Endothelial cell of umbilical vein (primary cell): ENCODE measurements at regions not wholly inside any gene's neighbourhood (a gene's known extent, or its start where the extent isn't known, plus 50 kb on each side); places are given as distances from the start of the nearest gene placed in this dataset.

Source experiments
- BruUV-seq: library from RNA; stranded (reverse); fragments of 400-500 nt; replicated peaks from 2 replicates; lab custom pipeline; 2021; lab: Mats Ljungman, UMichigan
- CTCF ChIA-PET: fragments of 300-600, 350-600 bp; sonication (Branson Sonifier 250); formaldehyde crosslinking; loops from one replicate; lab custom pipeline; 2021; ENCODE audit warnings: antibody characterized with exemption, inconsistent platforms; lab: Charles Lee
- POLR2A ChIA-PET: fragments of 300-600, 350-600 bp; sonication (Branson Sonifier 250); formaldehyde crosslinking; loops from one replicate; lab custom pipeline; 2021; ENCODE audit warnings: antibody characterized with exemption, inconsistent platforms; lab: Charles Lee
- DNase-seq: peaks from one replicate; pipeline ENCODE4 v3.0.0-alpha.2; 2011; ENCODE audit warnings: low read depth, low spot score
- FAIRE-seq: peaks from 2 replicates; lab custom pipeline; 2011; peaks lifted over from hg19 to GRCh38; lab: Jason Lieb, UNC
- H2AFZ ChIP-seq: 2 replicates; pipeline ENCODE4 v1.6.0; 2012; ENCODE audit warnings: low read depth, low read length, control low read depth, inconsistent platforms
- H3K27ac ChIP-seq: 2 replicates; pipeline ENCODE4 v1.5.1; 2011; ENCODE audit warnings: low read depth, mild to moderate bottlenecking, control low read depth, low read length, moderate library complexity; ENCODE audit not compliant: insufficient read depth
- H3K27me3 ChIP-seq, 2 experiments: 2 replicates each; pipeline versions ENCODE4 v1.6.0 to v1.6.1; 2011; ENCODE audit warnings: low read length in 2 of 2, mixed read lengths in 1 of 2; ENCODE audit not compliant: control insufficient read depth in 2 of 2, insufficient read depth in 2 of 2
- H3K36me3 ChIP-seq, 2 experiments: 2 replicates in 1 of 2; 3 replicates in 1 of 2; pipeline ENCODE4 v1.5.1; 2011; ENCODE audit warnings: low read length in 2 of 2, mild to moderate bottlenecking in 1 of 2, moderate library complexity in 1 of 2; ENCODE audit not compliant: control insufficient read depth in 2 of 2, insufficient read depth in 2 of 2; ENCODE audit errors: extremely low read depth in 1 of 2
- H3K4me1 ChIP-seq: 3 replicates; pipeline ENCODE4 v1.5.1; 2011; ENCODE audit warnings: mild to moderate bottlenecking, low read length; ENCODE audit not compliant: control insufficient read depth, insufficient read depth; ENCODE audit errors: extremely low read depth
- H3K4me2 ChIP-seq: 2 replicates; pipeline ENCODE4 v1.6.1; 2011; ENCODE audit warnings: low read length, control low read depth, mixed read lengths; ENCODE audit not compliant: insufficient read depth
- H3K4me3 ChIP-seq, 3 experiments: fragments of 200-600 bp in 1 of 3; sonication (generic), shearing (Covaris generic) in 1 of 3; replicated peaks in 1 of 3; 2 replicates each; pipeline ENCODE4 v1.5.1; 2011 to 2016; ENCODE audit warnings: control low read depth in 3 of 3, low read length in 3 of 3, mild to moderate bottlenecking in 2 of 3, inconsistent platforms in 1 of 3, low read depth in 1 of 3, moderate library complexity in 1 of 3; ENCODE audit not compliant: insufficient read depth in 1 of 3
- H3K79me2 ChIP-seq: 2 replicates; pipeline ENCODE4 v1.6.0; 2012; ENCODE audit warnings: low read length, inconsistent platforms; ENCODE audit not compliant: control insufficient read depth, insufficient read depth
- H3K9ac ChIP-seq: replicated peaks from 2 replicates; pipeline ENCODE3; 2011; ENCODE audit warnings: low read length, control low read depth; ENCODE audit not compliant: insufficient read depth; ENCODE audit errors: extremely low read depth
- H3K9me1 ChIP-seq: replicated peaks from 3 replicates; pipeline ENCODE4 v1.6.0; 2011; ENCODE audit warnings: mild to moderate bottlenecking, low read length; ENCODE audit not compliant: control insufficient read depth, insufficient read depth; ENCODE audit errors: extremely low read depth
- H3K9me3 ChIP-seq: replicated peaks from 2 replicates; pipeline ENCODE4 v1.5.1; 2012; ENCODE audit warnings: low read length, inconsistent platforms; ENCODE audit not compliant: control insufficient read depth, insufficient read depth
- H4K20me1 ChIP-seq: replicated peaks from 2 replicates; pipeline ENCODE3; 2011; ENCODE audit warnings: mild to moderate bottlenecking, low read length; ENCODE audit not compliant: control insufficient read depth, insufficient read depth; ENCODE audit errors: extremely low read depth
- EZH2 ChIP-seq: IDR thresholded peaks from 2 replicates; pipeline ENCODE4 v1.6.1; 2012; ENCODE audit warnings: borderline replicate concordance, low read depth, mild to moderate bottlenecking, moderate library complexity, low read length, inconsistent platforms; ENCODE audit not compliant: severe bottlenecking
- FOS ChIP-seq: IDR thresholded peaks from 2 replicates; pipeline ENCODE4 v1.6.1; 2011; ENCODE audit warnings: mild to moderate bottlenecking, low read length, moderate library complexity, borderline replicate concordance; ENCODE audit not compliant: insufficient read depth
- GATA2 ChIP-seq: IDR thresholded peaks from 2 replicates; pipeline ENCODE4 v1.7.0; 2011; ENCODE audit warnings: low read depth, mild to moderate bottlenecking, moderate library complexity, mixed read lengths, low read length; ENCODE audit not compliant: insufficient read length, insufficient read depth
- JUN ChIP-seq: IDR thresholded peaks from 2 replicates; pipeline ENCODE4 v1.6.1; 2011; ENCODE audit warnings: borderline replicate concordance, low read depth; ENCODE audit not compliant: insufficient read length, insufficient read depth
- MYC ChIP-seq: IDR thresholded peaks from one replicate; pipeline ENCODE4 v1.6.1; 2011; ENCODE audit warnings: mild to moderate bottlenecking, low read depth, low read length
- POLR2A ChIP-seq: IDR thresholded peaks from 2 replicates; pipeline ENCODE4 v1.6.1; 2012; ENCODE audit warnings: low read depth, mild to moderate bottlenecking, control low read depth, low read length
- POLR2AphosphoS5 ChIP-seq: IDR thresholded peaks from 2 replicates; pipeline ENCODE4 v1.6.1; 2012; ENCODE audit warnings: low read depth, mild to moderate bottlenecking, control low read depth, low read length, moderate library complexity; ENCODE audit not compliant: insufficient read depth
- dilution Hi-C: fragments of 300-500 bp; cut with MboI; formaldehyde crosslinking; loops from one replicate; pipeline ENCODE4 v1.15.0; 2019; ENCODE audit warnings: low sequenced_read_pairs; ENCODE audit not compliant: extremely low pct_ligation_motif_present
- intact Hi-C: fragments of 100-400 bp; cut with micrococcal nuclease; formaldehyde crosslinking; loops from one replicate; pipeline ENCODE4 v1.10.0; 2022
- TF ChIP-seq, protein P1 (sequence below), 2 donors: IDR thresholded peaks; 1 replicate in 1 of 2; 2 replicates in 1 of 2; pipeline ENCODE4 v1.5.1; 2011; ENCODE audit warnings: low read length in 2 of 2, mild to moderate bottlenecking in 2 of 2, moderate library complexity in 2 of 2, control low read depth in 1 of 2, inconsistent platforms in 1 of 2, low read depth in 1 of 2; ENCODE audit not compliant: insufficient read depth in 1 of 2; ENCODE audit errors: extremely low read depth in 1 of 2
- TF ChIP-seq, protein P2 (sequence below): IDR thresholded peaks from 2 replicates; pipeline ENCODE4 v1.6.1; 2011; ENCODE audit not compliant: insufficient read depth, insufficient read length

DNA sequence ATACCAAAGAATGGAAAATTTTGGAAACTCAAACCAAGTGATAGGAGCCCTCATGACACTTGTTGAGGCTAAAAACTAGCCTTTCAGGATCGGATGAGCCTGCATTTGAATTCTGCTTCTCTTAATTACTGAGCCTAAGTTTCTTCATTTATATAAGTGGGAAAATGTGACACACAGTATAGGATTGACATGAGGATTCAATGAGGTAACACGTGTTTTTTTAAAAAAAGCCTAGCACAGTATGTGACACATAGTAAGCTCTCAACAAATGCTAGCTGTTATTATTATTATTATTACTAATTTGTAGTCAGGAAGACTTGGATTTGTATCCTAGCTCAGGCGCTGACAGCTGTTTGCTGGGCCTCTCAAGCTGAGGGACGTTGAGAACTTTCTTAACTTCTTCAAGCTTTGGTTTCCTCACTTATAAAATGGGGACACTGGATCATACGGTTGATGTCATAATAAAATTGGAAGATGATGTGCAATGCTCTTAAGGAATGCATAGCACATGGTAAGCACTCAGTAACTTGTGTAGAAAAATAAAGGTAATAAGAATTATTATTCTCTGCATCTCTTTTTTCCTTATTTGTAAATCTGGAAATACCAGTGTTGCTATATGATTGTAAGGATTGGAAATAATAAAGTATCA lies 55.4 kb upstream of the JUN start:
- no peaks in the 10 kb centered on the region for H3K79me2 ChIP-seq
- H3K9ac ChIP-seq, result no peak overlapping the region
- BruUV-seq, result no TSS peak
- TF ChIP-seq JUN (no peak), GATA2 (no peak), EZH2 (no peak), POLR2AphosphoS5 (no peak), POLR2A (no peak), MYC (no peak), FOS (no peak)
- TF ChIP-seq, protein P1, sequence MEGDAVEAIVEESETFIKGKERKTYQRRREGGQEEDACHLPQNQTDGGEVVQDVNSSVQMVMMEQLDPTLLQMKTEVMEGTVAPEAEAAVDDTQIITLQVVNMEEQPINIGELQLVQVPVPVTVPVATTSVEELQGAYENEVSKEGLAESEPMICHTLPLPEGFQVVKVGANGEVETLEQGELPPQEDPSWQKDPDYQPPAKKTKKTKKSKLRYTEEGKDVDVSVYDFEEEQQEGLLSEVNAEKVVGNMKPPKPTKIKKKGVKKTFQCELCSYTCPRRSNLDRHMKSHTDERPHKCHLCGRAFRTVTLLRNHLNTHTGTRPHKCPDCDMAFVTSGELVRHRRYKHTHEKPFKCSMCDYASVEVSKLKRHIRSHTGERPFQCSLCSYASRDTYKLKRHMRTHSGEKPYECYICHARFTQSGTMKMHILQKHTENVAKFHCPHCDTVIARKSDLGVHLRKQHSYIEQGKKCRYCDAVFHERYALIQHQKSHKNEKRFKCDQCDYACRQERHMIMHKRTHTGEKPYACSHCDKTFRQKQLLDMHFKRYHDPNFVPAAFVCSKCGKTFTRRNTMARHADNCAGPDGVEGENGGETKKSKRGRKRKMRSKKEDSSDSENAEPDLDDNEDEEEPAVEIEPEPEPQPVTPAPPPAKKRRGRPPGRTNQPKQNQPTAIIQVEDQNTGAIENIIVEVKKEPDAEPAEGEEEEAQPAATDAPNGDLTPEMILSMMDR (IDR thresholded peaks at IDR 0.05; ENCODE audit: extremely low read depth in 1 of 2, insufficient read depth in 1 of 2, low read depth in 1 of 2, low read length in 2 of 2), result no peak
- TF ChIP-seq, protein P2, sequence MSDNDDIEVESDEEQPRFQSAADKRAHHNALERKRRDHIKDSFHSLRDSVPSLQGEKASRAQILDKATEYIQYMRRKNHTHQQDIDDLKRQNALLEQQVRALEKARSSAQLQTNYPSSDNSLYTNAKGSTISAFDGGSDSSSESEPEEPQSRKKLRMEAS, result no peak
- no peak overlapping the region for H2AFZ ChIP-seq
- no peaks in the 10 kb centered on the region for H3K36me3 ChIP-seq
- H3K9me1 ChIP-seq, result no peaks in the 10 kb centered on the region
- FAIRE-seq, result no peak
- DNase-seq, result no peak
- H3K9me3 ChIP-seq, result no peaks in the 10 kb centered on the region
- H3K4me2 ChIP-seq, result no peak overlapping the region
- no peaks in the 10 kb centered on the region for H3K27me3 ChIP-seq
- ChIA-PET CTCF (interaction anchor here (1.3 to 1.4 kb wide), 2 partner anchors 10 to 60 kb away, joined by 3 read pairs; no protein-coding TSS in a partner anchor), POLR2A (no interaction called here)
- dilution Hi-C loops (no loop called here), intact Hi-C loops (no loop called here)
- H3K4me3 ChIP-seq, result no peak overlapping the region
- H3K4me1 ChIP-seq, result peaks cover 8% of the 10 kb centered on the region
- H4K20me1 ChIP-seq, result no peaks in the 10 kb centered on the region
- no peak overlapping the region for H3K27ac ChIP-seq
